ENCODE measurements at regions not wholly inside any gene's neighbourhood (a gene's known extent, or its start where the extent isn't known, plus 50 kb on each side); places are given as distances from the start of the nearest gene placed in this dataset.
A peak's percentile ranks its signal among the peaks of the same experiment; 100 is the strongest.
"Not testable (repeated sequence)": the region's sequence is repeated elsewhere in the genome, so short reads cannot be mapped to it uniquely, and the experiment has no call there.

- DNase-seq (ENCODE audit: low read depth), result no peak
- H3K4me3 ChIP-seq (ENCODE audit: low read length), result no peak overlapping the region
- TF ChIP-seq CTCF (conservative IDR thresholded peaks at IDR 0.05; ENCODE audit: low read depth, low read length), result no peak
Measured at GRCh38 chr3:34889641-34890040, 749.7 kb upstream of the ARPP21 start.

- no peak for TF ChIP-seq CTCF (conservative IDR thresholded peaks at IDR 0.05; ENCODE audit: low read depth, low read length)
- no peak for DNase-seq (ENCODE audit: low read depth)
- H3K4me3 ChIP-seq (ENCODE audit: low read length), result no peak overlapping the region
Measured at GRCh38 chr3:34890247-34890646, 749.1 kb upstream of the ARPP21 start.

GRCh38 chr3:34891941-34892340 lies 747.4 kb upstream of the ARPP21 start:
- no peak for TF ChIP-seq CTCF (conservative IDR thresholded peaks at IDR 0.05; ENCODE audit: low read depth, low read length)
- DNase-seq (ENCODE audit: low read depth), result peak; percentile 79
- no peak overlapping the region for H3K4me3 ChIP-seq (ENCODE audit: low read length)

GRCh38 chr3:34895841-34896240 lies 743.5 kb upstream of the ARPP21 start:
- TF ChIP-seq CTCF (conservative IDR thresholded peaks at IDR 0.05; ENCODE audit: low read depth, low read length), result no peak
- no peak for DNase-seq (ENCODE audit: low read depth)

GRCh38 chr3:34909679-34910078 lies 729.6 kb upstream of the ARPP21 start:
- DNase-seq (ENCODE audit: low read depth); H3K4me3 ChIP-seq (ENCODE audit: low read length): not testable (repeated sequence)

More at GRCh38 chr3:34895841-34896240, 743.5 kb upstream of the ARPP21 start:
- H3K4me3 ChIP-seq (ENCODE audit: low read length), result no peak overlapping the region

- no peak for TF ChIP-seq CTCF (conservative IDR thresholded peaks at IDR 0.05; ENCODE audit: low read depth, low read length)
- no peak overlapping the region for H3K4me3 ChIP-seq (ENCODE audit: low read length)
- no peak for DNase-seq (ENCODE audit: low read depth)
Measured at GRCh38 chr3:34919025-34919424, 720.3 kb upstream of the ARPP21 start.

- TF ChIP-seq CTCF (conservative IDR thresholded peaks at IDR 0.05; ENCODE audit: low read depth, low read length), result no peak
- H3K4me3 ChIP-seq (ENCODE audit: low read length), result no peak overlapping the region
- no peak for DNase-seq (ENCODE audit: low read depth)
Measured at GRCh38 chr3:34920806-34921205, 718.5 kb upstream of the ARPP21 start.

- no peak overlapping the region for H3K4me3 ChIP-seq (ENCODE audit: low read length)
- DNase-seq (ENCODE audit: low read depth), result no peak
- TF ChIP-seq CTCF (conservative IDR thresholded peaks at IDR 0.05; ENCODE audit: low read depth, low read length), result no peak
Measured at GRCh38 chr3:34924961-34925360, 714.4 kb upstream of the ARPP21 start.

Data from retinal pigment epithelial cell (primary cell).